ENCODE measurements at regions not wholly inside any gene's neighbourhood (a gene's known extent, or its start where the extent isn't known, plus 50 kb on each side); places are given as distances from the start of the nearest gene placed in this dataset.

DNA sequence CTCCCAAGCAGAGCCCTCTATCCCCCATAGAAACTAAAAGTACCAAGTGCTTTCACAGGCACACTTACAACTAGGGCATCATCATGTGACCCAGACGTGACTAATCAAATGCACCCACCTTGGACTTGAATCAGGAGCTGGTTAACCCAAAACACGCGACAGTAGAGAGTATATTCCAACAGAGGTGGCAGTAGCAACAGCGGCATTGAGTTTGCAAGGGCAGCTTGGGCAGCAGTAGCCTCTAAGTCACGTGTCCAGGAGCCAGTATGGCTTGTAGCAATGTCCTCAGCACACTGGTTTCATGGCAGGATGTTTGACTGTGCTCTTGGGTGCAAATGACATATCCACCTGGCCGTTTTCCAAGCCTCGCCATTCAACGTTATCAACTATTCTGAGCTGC lies 73.4 kb upstream of the DNAH5 start:
- TF ChIP-seq, protein P1, sequence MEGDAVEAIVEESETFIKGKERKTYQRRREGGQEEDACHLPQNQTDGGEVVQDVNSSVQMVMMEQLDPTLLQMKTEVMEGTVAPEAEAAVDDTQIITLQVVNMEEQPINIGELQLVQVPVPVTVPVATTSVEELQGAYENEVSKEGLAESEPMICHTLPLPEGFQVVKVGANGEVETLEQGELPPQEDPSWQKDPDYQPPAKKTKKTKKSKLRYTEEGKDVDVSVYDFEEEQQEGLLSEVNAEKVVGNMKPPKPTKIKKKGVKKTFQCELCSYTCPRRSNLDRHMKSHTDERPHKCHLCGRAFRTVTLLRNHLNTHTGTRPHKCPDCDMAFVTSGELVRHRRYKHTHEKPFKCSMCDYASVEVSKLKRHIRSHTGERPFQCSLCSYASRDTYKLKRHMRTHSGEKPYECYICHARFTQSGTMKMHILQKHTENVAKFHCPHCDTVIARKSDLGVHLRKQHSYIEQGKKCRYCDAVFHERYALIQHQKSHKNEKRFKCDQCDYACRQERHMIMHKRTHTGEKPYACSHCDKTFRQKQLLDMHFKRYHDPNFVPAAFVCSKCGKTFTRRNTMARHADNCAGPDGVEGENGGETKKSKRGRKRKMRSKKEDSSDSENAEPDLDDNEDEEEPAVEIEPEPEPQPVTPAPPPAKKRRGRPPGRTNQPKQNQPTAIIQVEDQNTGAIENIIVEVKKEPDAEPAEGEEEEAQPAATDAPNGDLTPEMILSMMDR (optimal IDR thresholded peaks at IDR 0.05 in 1 of 3, IDR thresholded peaks at IDR 0.05 in 1 of 3, conservative IDR thresholded peaks at IDR 0.05 in 1 of 3; ENCODE audit: extremely low read depth in 1 of 3, insufficient read depth in 2 of 3, low read length in 3 of 3) = no peak
- TF ChIP-seq EZH2 (IDR thresholded peaks at IDR 0.05; ENCODE audit: low read length) = no peak
